Endodermal cell (in vitro differentiated cells): ENCODE measurements at regions not wholly inside any gene's neighbourhood (a gene's known extent, or its start where the extent isn't known, plus 50 kb on each side); places are given as distances from the start of the nearest gene placed in this dataset.

ENCODE experiments used
- DNase-seq: peaks from one replicate; pipeline ENCODE4 v3.0.0-alpha.2; 2017
- H3K27ac ChIP-seq: 2 replicates; pipeline ENCODE4 v1.5.1; 2013; ENCODE audit warnings: mild to moderate bottlenecking, low read depth, low read length, moderate library complexity
- H3K27me3 ChIP-seq: 2 replicates; pipeline ENCODE4 v1.6.1; 2013; ENCODE audit warnings: mild to moderate bottlenecking, low read length, moderate library complexity; ENCODE audit not compliant: insufficient read depth, control insufficient read depth, poor library complexity, severe bottlenecking
- H3K36me3 ChIP-seq: 2 replicates; pipeline ENCODE4 v1.7.0; 2013; ENCODE audit warnings: mild to moderate bottlenecking, low read length, moderate library complexity; ENCODE audit not compliant: control insufficient read depth, insufficient read depth
- H3K4me1 ChIP-seq: one replicate; pipeline ENCODE4 v1.7.0; 2013; ENCODE audit warnings: low read length; ENCODE audit not compliant: control insufficient read depth, insufficient read depth
- H3K4me3 ChIP-seq: 2 replicates; pipeline ENCODE4 v1.5.1; 2013; ENCODE audit warnings: mild to moderate bottlenecking, low read length, moderate library complexity
- H3K9ac ChIP-seq: 2 replicates; pipeline ENCODE4 v1.6.1; 2013; ENCODE audit warnings: mild to moderate bottlenecking, low read length, moderate library complexity; ENCODE audit not compliant: poor library complexity, severe bottlenecking; ENCODE audit errors: extremely low read depth
- H3K9me3 ChIP-seq: 2 replicates; pipeline ENCODE4 v1.6.1; 2013; ENCODE audit warnings: mild to moderate bottlenecking, low read length, moderate library complexity; ENCODE audit not compliant: control insufficient read depth
- H3K27ac Mint-ChIP-seq: 2 replicates; pipeline ENCODE4 v1.8.0; 2020; ENCODE audit warnings: mixed read lengths
- H3K27me3 Mint-ChIP-seq: 2 replicates; pipeline ENCODE4 v1.8.0; 2021; ENCODE audit warnings: mild to moderate bottlenecking, mixed read lengths; ENCODE audit not compliant: insufficient read depth
- H3K36me3 Mint-ChIP-seq: 2 replicates; pipeline ENCODE4 v1.8.0; 2020; ENCODE audit warnings: low read depth, mixed read lengths
- H3K4me1 Mint-ChIP-seq: 2 replicates; pipeline ENCODE4 v1.8.0; 2020; ENCODE audit warnings: mixed read lengths
- H3K4me3 Mint-ChIP-seq: 2 replicates; pipeline ENCODE4 v1.8.0; 2020; ENCODE audit warnings: mild to moderate bottlenecking, moderate library complexity, mixed read lengths
- H3K9me3 Mint-ChIP-seq: 2 replicates; pipeline ENCODE4 v1.8.0; 2020; ENCODE audit warnings: mild to moderate bottlenecking, mixed read lengths
- WGBS, 2 experiments: methylation state at CpG; one replicate each; pipeline versions ENCODE4 v1.1.5 to v1.1.7; 2013; ENCODE audit warnings: missing lambda C conversion rate in 2 of 2, mixed read lengths in 1 of 2; ENCODE audit not compliant: insufficient coverage in 1 of 2, insufficient read length in 1 of 2; 5-methylcytosine and 5-hydroxymethylcytosine counted together
- TF ChIP-seq, protein P1 (sequence below): fragments of 200-600 bp; sonication (generic); conservative IDR thresholded peaks from 2 replicates; pipeline ENCODE4 v1.5.0; 2021; ENCODE audit warnings: antibody characterized with exemption, mild to moderate bottlenecking

DNA sequence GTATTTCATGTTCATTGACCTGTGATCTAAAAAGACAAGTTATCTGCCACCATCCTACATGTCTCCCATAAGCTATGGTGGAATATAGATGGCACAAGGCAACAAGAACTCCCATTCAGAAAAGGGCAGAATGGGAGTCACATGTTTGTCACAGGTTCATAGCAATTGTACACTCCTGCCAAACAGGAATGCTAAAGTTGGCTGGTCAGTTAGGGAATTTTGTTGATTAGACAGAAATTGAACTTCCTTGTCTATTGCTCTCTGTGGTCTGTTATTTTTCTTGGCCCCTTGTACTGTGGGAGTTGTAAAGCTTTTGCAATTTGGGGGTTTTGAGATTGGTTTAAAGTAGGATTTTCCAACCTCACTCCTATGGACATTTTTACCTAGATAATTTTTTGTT, 101.7 kb upstream of the SOD3 start:
- Mint-ChIP-seq H3K36me3 (no peaks in the 10 kb centered on the region), H3K4me1 (peaks cover 3% of the 10 kb centered on the region), H3K27ac (no peak overlapping the region), H3K27me3 (peaks cover 8% of the 10 kb centered on the region), H3K9me3 (peaks cover 3% of the 10 kb centered on the region), H3K4me3 (no peak overlapping the region)
- H3K4me3 ChIP-seq: no peak overlapping the region
- H3K9me3 ChIP-seq: no peaks in the 10 kb centered on the region
- H3K9ac ChIP-seq: no peak overlapping the region
- H3K4me1 ChIP-seq: no peaks in the 10 kb centered on the region
- no peak for DNase-seq
- H3K27ac ChIP-seq: no peak overlapping the region
- H3K27me3 ChIP-seq: no peaks in the 10 kb centered on the region
- H3K36me3 ChIP-seq: no peaks in the 10 kb centered on the region
- TF ChIP-seq, protein P1, sequence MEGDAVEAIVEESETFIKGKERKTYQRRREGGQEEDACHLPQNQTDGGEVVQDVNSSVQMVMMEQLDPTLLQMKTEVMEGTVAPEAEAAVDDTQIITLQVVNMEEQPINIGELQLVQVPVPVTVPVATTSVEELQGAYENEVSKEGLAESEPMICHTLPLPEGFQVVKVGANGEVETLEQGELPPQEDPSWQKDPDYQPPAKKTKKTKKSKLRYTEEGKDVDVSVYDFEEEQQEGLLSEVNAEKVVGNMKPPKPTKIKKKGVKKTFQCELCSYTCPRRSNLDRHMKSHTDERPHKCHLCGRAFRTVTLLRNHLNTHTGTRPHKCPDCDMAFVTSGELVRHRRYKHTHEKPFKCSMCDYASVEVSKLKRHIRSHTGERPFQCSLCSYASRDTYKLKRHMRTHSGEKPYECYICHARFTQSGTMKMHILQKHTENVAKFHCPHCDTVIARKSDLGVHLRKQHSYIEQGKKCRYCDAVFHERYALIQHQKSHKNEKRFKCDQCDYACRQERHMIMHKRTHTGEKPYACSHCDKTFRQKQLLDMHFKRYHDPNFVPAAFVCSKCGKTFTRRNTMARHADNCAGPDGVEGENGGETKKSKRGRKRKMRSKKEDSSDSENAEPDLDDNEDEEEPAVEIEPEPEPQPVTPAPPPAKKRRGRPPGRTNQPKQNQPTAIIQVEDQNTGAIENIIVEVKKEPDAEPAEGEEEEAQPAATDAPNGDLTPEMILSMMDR: no peak

DNA sequence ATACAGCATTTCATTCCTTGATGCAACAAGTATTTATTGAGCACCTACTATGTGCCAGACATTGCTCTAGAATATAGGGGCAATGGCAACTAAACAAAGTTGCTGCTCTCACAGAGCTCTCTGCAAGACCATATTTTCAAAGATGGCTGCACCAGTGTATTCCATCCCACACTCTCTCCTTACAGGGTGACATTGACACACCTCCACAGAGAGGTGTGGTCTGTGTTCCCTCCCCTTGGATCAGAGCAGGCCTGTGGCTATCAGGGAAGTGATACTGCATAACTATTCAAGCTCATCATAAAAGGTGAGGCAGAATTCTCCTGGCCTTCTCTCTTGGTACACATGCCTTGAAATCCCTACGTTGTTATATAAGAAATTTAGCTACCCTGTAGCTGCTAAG, 95.3 kb upstream of the SOD3 start:
- H3K27ac ChIP-seq: no peak overlapping the region
- no peaks in the 10 kb centered on the region for H3K36me3 ChIP-seq
- H3K4me1 ChIP-seq: no peaks in the 10 kb centered on the region
- no peaks in the 10 kb centered on the region for H3K9me3 ChIP-seq
- H3K4me1 Mint-ChIP-seq: peaks cover 8% of the 10 kb centered on the region
- H3K27me3 ChIP-seq: no peaks in the 10 kb centered on the region
- DNase-seq: no peak
- H3K9ac ChIP-seq: no peak overlapping the region
- H3K4me3 Mint-ChIP-seq: no peak overlapping the region
- H3K9me3 Mint-ChIP-seq: no peaks in the 10 kb centered on the region
- H3K27me3 Mint-ChIP-seq: no peaks in the 10 kb centered on the region
- H3K27ac Mint-ChIP-seq: no peak overlapping the region
- TF ChIP-seq, protein P1: no peak
- H3K36me3 Mint-ChIP-seq: no peaks in the 10 kb centered on the region
- WGBS, 2 experiments: 93 to 100% methylated on average over 1 of the region's 1 CpG
- H3K4me3 ChIP-seq: no peak overlapping the region

DNA sequence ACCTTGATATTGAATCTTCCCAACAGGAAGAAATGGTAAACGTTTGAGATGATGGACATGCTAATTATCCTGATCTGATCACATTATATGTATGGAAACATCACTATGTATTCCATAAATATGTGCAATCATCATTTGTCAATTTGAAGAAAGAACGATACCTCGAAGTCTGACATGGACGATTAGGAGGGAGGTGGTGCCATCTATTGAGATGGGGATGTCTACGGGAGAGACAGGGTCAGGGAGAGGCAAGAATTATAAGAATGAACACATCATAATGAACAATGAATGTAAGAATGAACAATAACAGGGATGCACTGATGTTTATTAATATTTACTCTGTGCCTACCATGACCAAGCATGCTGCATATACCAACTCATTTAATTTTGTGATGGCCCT, 93.7 kb upstream of the SOD3 start:
- Mint-ChIP-seq H3K27ac (no peak overlapping the region), H3K9me3 (no peaks in the 10 kb centered on the region), H3K36me3 (no peaks in the 10 kb centered on the region), H3K27me3 (peaks cover 8% of the 10 kb centered on the region), H3K4me3 (no peak overlapping the region), H3K4me1 (peaks cover 8% of the 10 kb centered on the region)
- DNase-seq: no peak
- Histone ChIP-seq H3K27ac (no peak overlapping the region), H3K9ac (no peak overlapping the region), H3K4me3 (no peak overlapping the region), H3K4me1 (no peaks in the 10 kb centered on the region), H3K9me3 (no peaks in the 10 kb centered on the region), H3K36me3 (no peaks in the 10 kb centered on the region), H3K27me3 (no peaks in the 10 kb centered on the region)
- TF ChIP-seq, protein P1: no peak
- WGBS, 2 experiments: 89% methylated on average over 5 of the region's 5 CpGs; no CpG with 5 or more reads in 1 of the 2 experiments
